ENCODE measurements at regions not wholly inside any gene's neighbourhood (a gene's known extent, or its start where the extent isn't known, plus 50 kb on each side); places are given as distances from the start of the nearest gene placed in this dataset.

GRCh38 chr6:126633373-126633772 lies 293.5 kb downstream of the CENPW start:
- no peak overlapping the region for H4K8ac ChIP-seq (ENCODE audit: low read depth in 2 of 2, low read length in 2 of 2)
- H3K36me3 ChIP-seq (ENCODE audit: control insufficient read depth, insufficient read depth, low read length), result no peaks in the 10 kb centered on the region
- no peak overlapping the region for H2AK9ac ChIP-seq (replicated peaks; ENCODE audit: low read depth, low read length, poor library complexity)
- no peak overlapping the region for H3K4me2 ChIP-seq (ENCODE audit: low read depth, low read length)
- no peak overlapping the region for H3K4me3 ChIP-seq (ENCODE audit: insufficient read depth, low read depth, low read length)
- no peak overlapping the region for H4K91ac ChIP-seq (ENCODE audit: insufficient read depth, low read depth, low read length)
- BruUV-seq (replicated peaks), result no TSS peak
- no peak overlapping the region for H3K27ac ChIP-seq (ENCODE audit: insufficient read depth, low read length)
- no peaks in the 10 kb centered on the region for H3K27me3 ChIP-seq (ENCODE audit: control insufficient read depth, insufficient read depth, low read length)
- no peak overlapping the region for H3K9ac ChIP-seq (ENCODE audit: low read depth, low read length)
- H3K9me1 ChIP-seq (ENCODE audit: insufficient read depth, low read length), result no peaks in the 10 kb centered on the region
- TF ChIP-seq, protein P1, sequence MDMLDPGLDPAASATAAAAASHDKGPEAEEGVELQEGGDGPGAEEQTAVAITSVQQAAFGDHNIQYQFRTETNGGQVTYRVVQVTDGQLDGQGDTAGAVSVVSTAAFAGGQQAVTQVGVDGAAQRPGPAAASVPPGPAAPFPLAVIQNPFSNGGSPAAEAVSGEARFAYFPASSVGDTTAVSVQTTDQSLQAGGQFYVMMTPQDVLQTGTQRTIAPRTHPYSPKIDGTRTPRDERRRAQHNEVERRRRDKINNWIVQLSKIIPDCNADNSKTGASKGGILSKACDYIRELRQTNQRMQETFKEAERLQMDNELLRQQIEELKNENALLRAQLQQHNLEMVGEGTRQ (IDR thresholded peaks at IDR 0.05; ENCODE audit: low read depth, low read length), result no peak
- TF ChIP-seq POLR2A (IDR thresholded peaks at IDR 0.05; ENCODE audit: low read depth, low read length) (no peak), BHLHE40 (IDR thresholded peaks at IDR 0.05; ENCODE audit: low read depth, low read length) (no peak), CHD1 (IDR thresholded peaks at IDR 0.05; ENCODE audit: low read depth, low read length) (no peak), RCOR1 (IDR thresholded peaks at IDR 0.05; ENCODE audit: insufficient replicate concordance, low read length) (no peak), RAD21 (IDR thresholded peaks at IDR 0.05; ENCODE audit: low read length) (no peak), MAFK (IDR thresholded peaks at IDR 0.05; ENCODE audit: low read depth, low read length) (no peak), ELK1 (IDR thresholded peaks at IDR 0.05; ENCODE audit: borderline replicate concordance, low read depth, low read length) (no peak), RFX5 (IDR thresholded peaks at IDR 0.05; ENCODE audit: low read depth, low read length) (no peak), FOS (IDR thresholded peaks at IDR 0.05; ENCODE audit: low read depth, low read length) (no peak), MAZ (IDR thresholded peaks at IDR 0.05; ENCODE audit: borderline replicate concordance, low read depth, low read length) (no peak), MXI1 (IDR thresholded peaks at IDR 0.05; ENCODE audit: borderline replicate concordance, low read depth, low read length) (no peak), NFE2L2 (IDR thresholded peaks at IDR 0.05; ENCODE audit: low read depth, low read length) (no peak), SMC3 (IDR thresholded peaks at IDR 0.05; ENCODE audit: low read depth, low read length) (no peak), CEBPB (IDR thresholded peaks at IDR 0.05; ENCODE audit: low read depth, low read length) (no peak)
- TF ChIP-seq, protein P2, sequence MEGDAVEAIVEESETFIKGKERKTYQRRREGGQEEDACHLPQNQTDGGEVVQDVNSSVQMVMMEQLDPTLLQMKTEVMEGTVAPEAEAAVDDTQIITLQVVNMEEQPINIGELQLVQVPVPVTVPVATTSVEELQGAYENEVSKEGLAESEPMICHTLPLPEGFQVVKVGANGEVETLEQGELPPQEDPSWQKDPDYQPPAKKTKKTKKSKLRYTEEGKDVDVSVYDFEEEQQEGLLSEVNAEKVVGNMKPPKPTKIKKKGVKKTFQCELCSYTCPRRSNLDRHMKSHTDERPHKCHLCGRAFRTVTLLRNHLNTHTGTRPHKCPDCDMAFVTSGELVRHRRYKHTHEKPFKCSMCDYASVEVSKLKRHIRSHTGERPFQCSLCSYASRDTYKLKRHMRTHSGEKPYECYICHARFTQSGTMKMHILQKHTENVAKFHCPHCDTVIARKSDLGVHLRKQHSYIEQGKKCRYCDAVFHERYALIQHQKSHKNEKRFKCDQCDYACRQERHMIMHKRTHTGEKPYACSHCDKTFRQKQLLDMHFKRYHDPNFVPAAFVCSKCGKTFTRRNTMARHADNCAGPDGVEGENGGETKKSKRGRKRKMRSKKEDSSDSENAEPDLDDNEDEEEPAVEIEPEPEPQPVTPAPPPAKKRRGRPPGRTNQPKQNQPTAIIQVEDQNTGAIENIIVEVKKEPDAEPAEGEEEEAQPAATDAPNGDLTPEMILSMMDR (conservative IDR thresholded peaks at IDR 0.05; ENCODE audit: low read depth, low read length), result no peak
- WGBS, 2 experiments (ENCODE audit: extremely low coverage in 2 of 2, insufficient read length in 1 of 2), result no CpG with 5 or more reads among the region's 1 CpG
- in situ Hi-C loops (cut with MboI; ENCODE audit: low sequenced_read_pairs) (no loop called here), dilution Hi-C loops (cut with HindIII; ENCODE audit: low sequenced_read_pairs, unreplicated experiment) (no loop called here), intact Hi-C loops (cut with micrococcal nuclease) (no loop called here)
- H2AFZ ChIP-seq (replicated peaks; ENCODE audit: low read length, poor library complexity), result no peak overlapping the region
- H2BK5ac ChIP-seq (ENCODE audit: low read depth, low read length, poor library complexity, severe bottlenecking), result no peak overlapping the region
- no peak overlapping the region for H2BK15ac ChIP-seq (ENCODE audit: low read depth, low read length)
- no peak overlapping the region for H3K14ac ChIP-seq (replicated peaks; ENCODE audit: low read depth, low read length)
- no peaks in the 10 kb centered on the region for H3K79me1 ChIP-seq (ENCODE audit: low read depth in 1 of 2, low read length in 2 of 2)
- no peak overlapping the region for H3K56ac ChIP-seq (ENCODE audit: extremely low read depth, insufficient read depth, low read length)
- H3K4ac ChIP-seq (ENCODE audit: low read depth, low read length), result no peak overlapping the region
- no peak overlapping the region for H3K18ac ChIP-seq (ENCODE audit: low read depth, low read length)
- no peaks in the 10 kb centered on the region for H4K20me1 ChIP-seq (ENCODE audit: insufficient read depth, low read length)
- H2AK5ac ChIP-seq (ENCODE audit: low read depth, low read length), result no peak overlapping the region
- no peaks in the 10 kb centered on the region for H3K9me3 ChIP-seq (ENCODE audit: control insufficient read depth, insufficient read depth, low read length)
- H3K23ac ChIP-seq (ENCODE audit: low read depth, low read length), result no peak overlapping the region
- H4K5ac ChIP-seq (ENCODE audit: low read depth, low read length), result no peak overlapping the region
- no peak overlapping the region for H2BK20ac ChIP-seq (ENCODE audit: low read depth, low read length)
- POLR2A ChIA-PET (ENCODE audit: unreplicated experiment), result no interaction called here
- ATAC-seq (ENCODE audit: low read depth), result no peak
- CTCF ChIA-PET, result no interaction called here
- no peak overlapping the region for H2BK120ac ChIP-seq (ENCODE audit: low read depth, low read length)
- DNase-seq, result no peak
- H3K4me1 ChIP-seq (ENCODE audit: control insufficient read depth, insufficient read depth, low read length), result no peaks in the 10 kb centered on the region
